CD4-positive, CD25-positive, alpha-beta regulatory T cell (primary cell): ENCODE measurements at regions not wholly inside any gene's neighbourhood (a gene's known extent, or its start where the extent isn't known, plus 50 kb on each side); places are given as distances from the start of the nearest gene placed in this dataset.
"Not testable (repeated sequence)": the region's sequence is repeated elsewhere in the genome, so short reads cannot be mapped to it uniquely, and the experiment has no call there.

Experiments
- ATAC-seq, 2 donors: fragments of 150-1000 bp; cut with Tn5 transposase; one replicate each; pipeline ENCODE4 v1.10.0; 2021; ENCODE audit warnings: low read depth in 2 of 2, moderate number of reproducible peaks in 2 of 2, moderate library complexity in 1 of 2
- DNase-seq, 3 donors: peaks; one replicate each; pipeline versions ENCODE4 v3.0.0 to v3.0.0-alpha.2; 2012 to 2022; ENCODE audit warnings: mixed read lengths in 1 of 3
- H3K27ac ChIP-seq: one replicate; pipeline ENCODE4 v1.7.0; 2013; ENCODE audit warnings: mild to moderate bottlenecking, low read length; ENCODE audit not compliant: insufficient read depth, poor library complexity, severe bottlenecking
- H3K27me3 ChIP-seq: one replicate; pipeline ENCODE4 v1.7.0; 2013; ENCODE audit warnings: low read length; ENCODE audit not compliant: control insufficient read depth, insufficient read depth
- H3K36me3 ChIP-seq: one replicate; pipeline ENCODE4 v1.7.0; 2013; ENCODE audit warnings: mild to moderate bottlenecking, low read length, moderate library complexity; ENCODE audit not compliant: control insufficient read depth, insufficient read depth
- H3K4me1 ChIP-seq: 2 replicates; pipeline ENCODE4 v1.7.0; 2013; ENCODE audit warnings: mild to moderate bottlenecking, low read length; ENCODE audit not compliant: insufficient read depth, control insufficient read depth, poor library complexity, severe bottlenecking
- H3K4me3 ChIP-seq: one replicate; pipeline ENCODE4 v1.7.0; 2013; ENCODE audit warnings: low read depth, mild to moderate bottlenecking, low read length, moderate library complexity
- H3K9me3 ChIP-seq, 2 experiments: 1 replicate in 1 of 2; 2 replicates in 1 of 2; pipeline ENCODE4 v1.7.0; 2013; ENCODE audit warnings: low read length in 2 of 2, mild to moderate bottlenecking in 1 of 2, moderate library complexity in 1 of 2; ENCODE audit not compliant: control insufficient read depth in 2 of 2
- H3K27ac Mint-ChIP-seq, 3 donors: one replicate each; pipeline ENCODE4 v1.8.0; 2020 to 2022; ENCODE audit warnings: mild to moderate bottlenecking in 3 of 3, mixed read lengths in 3 of 3, moderate library complexity in 2 of 3
- H3K27me3 Mint-ChIP-seq: one replicate; pipeline ENCODE4 v1.8.0; 2022; ENCODE audit warnings: mild to moderate bottlenecking, mixed read lengths
- H3K36me3 Mint-ChIP-seq: one replicate; pipeline ENCODE4 v1.8.0; 2020; ENCODE audit warnings: mixed read lengths
- H3K4me1 Mint-ChIP-seq, 4 donors: one replicate each; pipeline ENCODE4 v1.8.0; 2020 to 2022; ENCODE audit warnings: mixed read lengths in 4 of 4, mild to moderate bottlenecking in 1 of 4
- H3K4me3 Mint-ChIP-seq, 4 donors: one replicate each; pipeline ENCODE4 v1.8.0; 2020 to 2022; ENCODE audit warnings: mild to moderate bottlenecking in 4 of 4, mixed read lengths in 4 of 4, moderate library complexity in 3 of 4
- H3K9me3 Mint-ChIP-seq, 7 donors: one replicate each; pipeline ENCODE4 v1.8.0; 2020 to 2022; ENCODE audit warnings: mixed read lengths in 7 of 7, mild to moderate bottlenecking in 3 of 7, moderate library complexity in 2 of 7

GRCh38 chr18:8908792-8909510, 193.5 kb upstream of the NDUFV2 start:
- DNase-seq (no peak), ATAC-seq (no peak)
- H3K36me3 Mint-ChIP-seq: no peaks in the 10 kb centered on the region
- peaks cover 0 to 14% (median 11%) of the 10 kb centered on the region in 7 donors for H3K9me3 Mint-ChIP-seq
- peaks cover 14% of the 10 kb centered on the region for H3K27me3 Mint-ChIP-seq
- H3K27ac Mint-ChIP-seq: no peak overlapping the region
- no peak overlapping the region for H3K4me3 ChIP-seq
- no peaks in the 10 kb centered on the region for H3K9me3 ChIP-seq
- no peaks in the 10 kb centered on the region for H3K4me1 ChIP-seq
- peaks cover 0 to 5% (median 1%) of the 10 kb centered on the region in 4 donors for H3K4me1 Mint-ChIP-seq
- no peaks in the 10 kb centered on the region for H3K27me3 ChIP-seq
- H3K27ac ChIP-seq: no peak overlapping the region
- no peak overlapping the region for H3K4me3 Mint-ChIP-seq
- no peaks in the 10 kb centered on the region for H3K36me3 ChIP-seq

DNA sequence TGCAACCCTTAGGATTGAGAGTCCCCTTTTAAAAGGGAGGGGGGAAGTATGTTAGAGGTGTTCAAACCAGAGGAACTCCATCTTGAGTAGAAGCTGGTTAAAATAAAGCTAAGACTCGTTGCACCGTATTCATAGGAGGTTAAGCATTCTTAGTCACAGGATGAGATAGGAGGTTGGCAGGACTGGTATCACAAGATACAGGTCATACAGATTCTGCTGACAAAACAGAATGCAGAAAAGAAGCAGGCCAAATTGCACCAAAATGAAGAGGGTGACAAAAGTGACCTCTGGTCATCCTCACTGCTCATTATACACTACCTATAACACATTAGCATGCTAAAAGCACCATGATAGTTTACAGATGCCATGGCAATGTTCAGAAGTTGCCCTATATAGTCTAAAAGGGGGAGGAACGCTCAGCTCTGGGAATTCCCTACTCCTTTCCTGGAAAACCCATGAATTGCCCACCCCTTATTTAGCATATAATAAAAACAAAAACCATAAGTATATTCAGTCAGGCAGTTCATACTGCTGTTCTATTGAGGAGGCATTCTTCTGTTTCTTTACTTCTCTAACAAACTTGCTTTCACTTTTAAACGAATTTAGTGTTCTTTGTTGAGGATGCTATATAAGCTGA, 192.2 kb upstream of the NDUFV2 start:
- H3K4me3 ChIP-seq: no peak overlapping the region
- ATAC-seq (no peak), DNase-seq (no peak)
- Mint-ChIP-seq H3K4me1 (peaks cover 0 to 3% (median 1%) of the 10 kb centered on the region in 4 donors), H3K9me3 (peaks cover 0 to 20% (median 12%) of the 10 kb centered on the region in 7 donors), H3K36me3 (no peaks in the 10 kb centered on the region), H3K27me3 (peaks cover 5% of the 10 kb centered on the region), H3K4me3 (no peak overlapping the region), H3K27ac (peak overlapping the region in 1 of 3 donors; percentile 69)
- H3K4me1 ChIP-seq: no peaks in the 10 kb centered on the region
- no peaks in the 10 kb centered on the region for H3K36me3 ChIP-seq
- no peaks in the 10 kb centered on the region for H3K9me3 ChIP-seq
- H3K27me3 ChIP-seq: no peaks in the 10 kb centered on the region
- H3K27ac ChIP-seq: no peak overlapping the region

GRCh38 chr18:8910843-8911242, 191.7 kb upstream of the NDUFV2 start:
- DNase-seq: no peak
- Histone ChIP-seq H3K27ac (no peak overlapping the region), H3K4me1 (no peaks in the 10 kb centered on the region), H3K27me3 (no peaks in the 10 kb centered on the region), H3K4me3 (no peak overlapping the region), H3K36me3 (no peaks in the 10 kb centered on the region), H3K9me3 (no peaks in the 10 kb centered on the region)
- Mint-ChIP-seq H3K4me3 (no peak overlapping the region), H3K9me3 (peaks cover 0 to 20% (median 11%) of the 10 kb centered on the region in 7 donors), H3K27me3 (peaks cover 5% of the 10 kb centered on the region), H3K4me1 (peaks cover 0 to 3% (median 0%) of the 10 kb centered on the region in 4 donors), H3K27ac (no peak overlapping the region), H3K36me3 (no peaks in the 10 kb centered on the region)
- ATAC-seq: no peak

DNA sequence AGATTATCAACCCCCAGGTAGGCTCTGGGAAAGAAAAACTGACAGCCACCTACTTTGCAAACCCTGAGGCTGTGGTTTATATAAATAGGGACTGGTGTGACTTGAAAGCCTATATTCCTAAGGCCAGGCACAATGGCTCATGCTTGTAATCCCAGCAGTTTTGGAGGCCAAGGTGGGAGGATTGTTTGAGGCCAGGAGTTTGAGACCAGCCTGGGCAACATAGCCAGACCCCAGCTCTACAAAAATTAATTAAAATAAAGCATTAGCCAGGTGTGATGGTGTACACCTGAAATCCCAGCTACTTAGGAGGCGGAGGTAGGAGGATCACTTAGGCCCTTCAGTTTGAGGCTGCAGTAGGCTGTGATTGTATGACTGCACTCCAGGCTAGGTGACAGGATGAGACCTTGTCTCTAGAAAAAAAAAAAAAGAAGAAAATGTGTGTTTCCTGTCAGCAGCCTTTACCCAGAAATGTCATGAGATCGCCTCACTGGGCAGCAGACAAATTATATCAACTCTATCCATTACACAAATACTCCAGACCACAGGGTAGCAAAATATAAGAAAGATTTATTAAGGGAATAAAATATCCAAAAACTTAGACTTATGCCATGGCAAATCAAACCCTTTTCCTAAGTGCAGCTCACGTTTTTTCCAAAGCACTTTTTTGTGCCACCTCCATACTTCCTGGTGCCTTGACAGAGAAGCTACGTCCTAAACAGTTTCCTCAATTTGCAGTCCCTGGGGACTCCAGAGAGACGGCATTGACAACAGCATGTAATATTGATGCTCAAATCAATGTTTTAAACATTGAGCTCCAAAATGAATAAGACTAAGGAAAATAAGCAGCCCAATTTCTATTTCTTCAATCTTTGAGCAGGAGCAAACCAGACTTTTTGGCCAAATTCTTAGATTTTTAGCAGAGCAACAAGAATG, 190.8 kb upstream of the NDUFV2 start:
- peaks cover 5% of the 10 kb centered on the region for H3K27me3 Mint-ChIP-seq
- H3K4me3 Mint-ChIP-seq: no peak overlapping the region
- Histone ChIP-seq H3K4me1 (no peaks in the 10 kb centered on the region), H3K27ac (no peak overlapping the region), H3K27me3 (no peaks in the 10 kb centered on the region), H3K36me3 (no peaks in the 10 kb centered on the region), H3K9me3 (no peaks in the 10 kb centered on the region), H3K4me3 (no peak overlapping the region)
- peaks cover 0 to 18% (median 10%) of the 10 kb centered on the region in 7 donors for H3K9me3 Mint-ChIP-seq
- H3K4me1 Mint-ChIP-seq: peaks cover 0 to 3% (median 0%) of the 10 kb centered on the region in 4 donors
- H3K36me3 Mint-ChIP-seq: no peaks in the 10 kb centered on the region
- DNase-seq (no peak), ATAC-seq (no peak)
- no peak overlapping the region for H3K27ac Mint-ChIP-seq

GRCh38 chr18:8912348-8913326, 189.9 kb upstream of the NDUFV2 start:
- no peaks in the 10 kb centered on the region for H3K9me3 ChIP-seq
- H3K27ac ChIP-seq: no peak overlapping the region
- H3K4me1 ChIP-seq: no peaks in the 10 kb centered on the region
- Mint-ChIP-seq H3K9me3 (peaks cover 0 to 18% (median 10%) of the 10 kb centered on the region in 7 donors), H3K27ac (no peak overlapping the region), H3K27me3 (peaks cover 5% of the 10 kb centered on the region), H3K4me3 (no peak overlapping the region), H3K4me1 (peaks cover 0 to 3% (median 0%) of the 10 kb centered on the region in 4 donors), H3K36me3 (no peaks in the 10 kb centered on the region)
- DNase-seq: no peak
- ATAC-seq: no peak
- no peaks in the 10 kb centered on the region for H3K27me3 ChIP-seq
- H3K4me3 ChIP-seq: no peak overlapping the region
- H3K36me3 ChIP-seq: no peaks in the 10 kb centered on the region

DNA sequence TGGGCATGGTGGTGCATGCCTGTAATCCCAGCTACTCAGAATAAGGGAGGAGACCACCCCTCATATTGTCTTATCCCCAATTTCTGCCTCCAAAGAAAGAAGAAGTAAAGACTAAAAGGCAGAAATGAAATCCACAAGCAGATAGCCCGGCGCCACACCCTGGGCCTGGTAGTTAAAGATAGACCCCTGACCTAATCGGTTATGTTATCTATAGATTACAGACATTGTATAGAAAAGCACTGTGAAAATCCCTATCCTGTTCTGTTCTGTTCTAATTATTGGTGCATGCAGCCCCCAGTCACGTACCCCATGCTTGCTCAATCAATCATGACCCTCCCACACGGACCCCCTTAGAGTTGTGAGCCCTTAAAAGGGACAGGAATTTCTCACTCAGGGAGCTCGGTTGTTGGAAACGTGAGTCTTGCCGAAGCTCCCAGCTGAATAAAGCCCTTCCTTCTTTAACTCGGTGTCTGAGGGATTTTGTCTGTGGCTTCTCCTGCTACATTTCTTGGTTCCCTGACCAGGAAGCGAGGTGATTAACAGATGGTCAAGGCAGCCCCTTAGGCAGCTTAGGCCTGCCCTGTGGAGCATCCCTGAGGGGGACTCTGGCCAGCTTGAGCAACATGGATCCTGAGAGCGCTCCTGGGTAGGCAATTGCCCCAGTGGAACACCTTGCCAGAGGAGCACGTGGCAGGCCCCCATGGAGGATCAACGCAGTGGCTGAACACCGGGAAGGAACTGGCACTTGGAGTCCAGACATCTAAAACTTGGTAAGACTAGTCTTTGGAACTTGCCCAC, 188.7 kb upstream of the NDUFV2 start:
- H3K9me3 Mint-ChIP-seq: peaks cover 0 to 18% (median 10%) of the 10 kb centered on the region in 7 donors
- not testable (repeated sequence) for H3K4me3 ChIP-seq, H3K27ac Mint-ChIP-seq, H3K27me3 Mint-ChIP-seq, H3K9me3 ChIP-seq, H3K27me3 ChIP-seq, DNase-seq, H3K4me3 Mint-ChIP-seq, H3K4me1 ChIP-seq, H3K27ac ChIP-seq, ATAC-seq, H3K4me1 Mint-ChIP-seq, H3K36me3 Mint-ChIP-seq, H3K36me3 ChIP-seq
